Bronchial epithelial cell (primary cell): ENCODE measurements at regions not wholly inside any gene's neighbourhood (a gene's known extent, or its start where the extent isn't known, plus 50 kb on each side); places are given as distances from the start of the nearest gene placed in this dataset.

Experiments
- DNase-seq: peaks from one replicate; pipeline ENCODE4 v3.0.0-alpha.2; 2010; ENCODE audit warnings: low read depth
- FAIRE-seq: peaks from 2 replicates; lab custom pipeline; 2011; peaks lifted over from hg19 to GRCh38; lab: Jason Lieb, UNC
- H3K27me3 ChIP-seq: 2 replicates; pipeline ENCODE4 v1.5.1; 2011; ENCODE audit warnings: low read length; ENCODE audit not compliant: control insufficient read depth, insufficient read depth
- H3K36me3 ChIP-seq: 2 replicates; pipeline ENCODE4 v1.5.1; 2011; ENCODE audit warnings: low read length; ENCODE audit not compliant: control insufficient read depth, insufficient read depth
- H3K4me3 ChIP-seq: 2 replicates; pipeline ENCODE4 v1.5.1; 2011; ENCODE audit warnings: mild to moderate bottlenecking, low read depth, low read length, control low read depth
- CTCF ChIP-seq: IDR thresholded peaks from 2 replicates; pipeline ENCODE4 v1.5.1; 2011; ENCODE audit warnings: mild to moderate bottlenecking, moderate library complexity, low read length, control low read depth, inconsistent platforms; ENCODE audit not compliant: insufficient read depth, severe bottlenecking

- Histone ChIP-seq H3K27me3 (no peaks in the 10 kb centered on the region), H3K4me3 (no peak overlapping the region), H3K36me3 (no peaks in the 10 kb centered on the region)
- no peak for TF ChIP-seq CTCF
- DNase-seq (no peak), FAIRE-seq (no peak)
Measured at GRCh38 chr11:92447586-92447985, 223.0 kb downstream of the FAT3 start.

DNA sequence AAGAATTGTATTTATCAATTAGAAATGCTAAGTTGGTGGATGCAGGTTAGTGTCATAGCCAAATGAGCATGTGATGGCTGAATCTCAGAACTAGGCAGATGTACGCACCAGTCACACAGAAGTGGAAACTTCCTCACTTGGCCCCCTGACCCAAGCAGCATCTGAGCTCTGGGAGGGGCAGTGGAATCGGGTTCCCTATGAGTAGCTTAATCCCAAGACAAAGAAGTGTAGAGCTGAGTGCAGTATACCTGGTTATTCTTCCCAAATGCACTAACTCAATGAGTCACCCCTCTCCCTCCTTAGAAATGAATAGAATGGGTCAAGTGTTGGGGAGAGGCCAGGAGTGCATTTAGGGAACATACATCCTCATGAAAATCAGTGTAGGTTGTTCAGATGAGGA is 224.6 kb downstream of the FAT3 start:
- FAIRE-seq (no peak), DNase-seq (peak; percentile 23)
- no peaks in the 10 kb centered on the region for H3K27me3 ChIP-seq
- no peak for TF ChIP-seq CTCF
- no peak overlapping the region for H3K4me3 ChIP-seq
- no peaks in the 10 kb centered on the region for H3K36me3 ChIP-seq

DNA sequence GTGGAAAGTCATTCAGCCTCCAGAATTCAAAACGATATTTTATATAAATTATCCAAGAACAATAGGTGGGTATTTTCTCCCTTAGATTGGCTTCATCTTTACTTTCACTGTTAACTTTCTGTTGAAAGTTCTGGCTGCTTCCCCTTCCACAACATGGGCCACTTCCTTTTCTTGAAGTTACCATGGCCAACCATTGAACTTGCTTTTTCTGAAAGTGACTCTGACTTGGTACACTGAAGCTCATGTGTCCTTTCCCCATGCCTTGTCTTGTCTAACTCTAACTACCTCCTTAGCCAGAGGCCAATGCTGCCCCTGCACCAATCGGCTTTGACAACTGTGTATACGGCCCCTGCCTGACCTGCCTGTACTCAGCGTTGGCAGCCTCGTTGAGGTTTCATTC is 225.2 kb downstream of the FAT3 start:
- no peak for DNase-seq
- Histone ChIP-seq H3K36me3 (no peaks in the 10 kb centered on the region), H3K27me3 (no peaks in the 10 kb centered on the region), H3K4me3 (no peak overlapping the region)
- FAIRE-seq = no peak
- no peak for TF ChIP-seq CTCF

DNA sequence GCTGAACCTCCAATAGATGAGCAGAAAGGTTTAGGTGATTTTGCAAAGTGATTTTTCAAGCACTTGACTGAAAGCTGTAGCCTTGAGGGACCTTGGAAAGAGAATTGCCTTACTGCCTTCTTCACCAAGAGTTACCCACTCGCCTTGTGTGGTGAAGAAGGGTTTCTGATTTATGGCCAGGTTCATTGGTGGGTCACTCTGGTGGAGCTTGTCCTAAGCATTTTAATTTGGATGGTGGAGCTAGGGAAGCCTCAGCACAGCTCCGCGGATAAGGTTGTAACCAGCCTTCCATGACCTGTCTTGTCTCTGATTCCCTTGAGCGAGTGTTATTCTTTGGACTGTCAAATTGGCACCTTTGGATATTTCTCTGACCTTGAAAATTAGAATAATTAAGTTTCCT is 226.4 kb downstream of the FAT3 start:
- no peaks in the 10 kb centered on the region for H3K36me3 ChIP-seq
- no peak for DNase-seq
- no peak for TF ChIP-seq CTCF
- no peaks in the 10 kb centered on the region for H3K27me3 ChIP-seq
- peak; percentile 13 for FAIRE-seq
- no peak overlapping the region for H3K4me3 ChIP-seq

GRCh38 chr11:92453055-92453454 is 228.4 kb downstream of the FAT3 start:
- peak; percentile 84 for DNase-seq
- H3K4me3 ChIP-seq = no peak overlapping the region
- no peak for TF ChIP-seq CTCF
- no peak for FAIRE-seq
- H3K36me3 ChIP-seq = no peaks in the 10 kb centered on the region
- H3K27me3 ChIP-seq = no peaks in the 10 kb centered on the region

- no peak for FAIRE-seq
- DNase-seq = no peak
- TF ChIP-seq CTCF = no peak
- Histone ChIP-seq H3K27me3 (no peaks in the 10 kb centered on the region), H3K36me3 (no peaks in the 10 kb centered on the region), H3K4me3 (no peak overlapping the region)
Measured at GRCh38 chr11:92455210-92455790, 230.7 kb downstream of the FAT3 start.
